HCT116 (cell line): ENCODE measurements at regions not wholly inside any gene's neighbourhood (a gene's known extent, or its start where the extent isn't known, plus 50 kb on each side); places are given as distances from the start of the nearest gene placed in this dataset.

Source experiments
- ATAC-seq: fragments of 200-7000 bp; cut with Tn5 transposase; 2 replicates; pipeline ENCODE4 v1.9.1; 2020; ENCODE audit warnings: mild to moderate bottlenecking, moderate library complexity
- BruUV-seq: library from RNA; stranded (reverse); fragments of 400-500 nt; replicated peaks from 2 replicates; lab custom pipeline; 2021; lab: Mats Ljungman, UMichigan
- CTCF ChIA-PET: fragments of 300-600 bp; sonication (Branson Sonifier 250); formaldehyde crosslinking; loops from one replicate; lab custom pipeline; 2021; ENCODE audit warnings: antibody characterized with exemption; lab: Charles Lee
- POLR2A ChIA-PET: fragments of 300-600, 350-600 bp; sonication (Branson Sonifier 250); formaldehyde crosslinking; loops from one replicate; lab custom pipeline; 2021; ENCODE audit warnings: antibody characterized with exemption; lab: Charles Lee
- RAD21 ChIA-PET, 2 experiments: fragments of 300-600 bp; sonication (Branson Sonifier 250); formaldehyde crosslinking; loops; one replicate each; lab custom pipeline; 2023; ENCODE audit warnings: low total read pairs in 2 of 2; ENCODE audit not compliant: uncharacterized antibody in 2 of 2, unreplicated experiment in 2 of 2, low non-redundant PET in 1 of 2; lab: Charles Lee
- DNase-seq: peaks from one replicate; pipeline ENCODE4 v3.0.0-alpha.2; 2010; ENCODE audit warnings: low read depth, low spot score
- H2AFZ ChIP-seq: fragments of 200-600 bp; shearing (Covaris generic), sonication (generic); 2 replicates; pipeline ENCODE4 v1.6.1; 2017; ENCODE audit warnings: low read depth, mixed run types, mixed read lengths, antibody characterized with exemption, low read length; ENCODE audit not compliant: poor library complexity, severe bottlenecking
- H3K27ac ChIP-seq: 2 replicates; pipeline ENCODE4 v1.5.1; 2012; ENCODE audit warnings: low read depth, low read length
- H3K27me3 ChIP-seq: fragments of 200-600 bp; sonication (generic); 2 replicates; pipeline ENCODE4 v1.6.1; 2016; ENCODE audit warnings: mixed run types, low read length, mixed read lengths; ENCODE audit not compliant: insufficient read depth
- H3K36me3 ChIP-seq, 2 experiments: fragments of 200-500 bp in 1 of 2; fragments of 200-600 bp in 1 of 2; sonication (Bioruptor generic) in 1 of 2; sonication (generic) in 1 of 2; 2 replicates each; pipeline versions ENCODE4 v1.5.1 to v1.6.1; 2014 to 2016; ENCODE audit warnings: low read length in 2 of 2, inconsistent platforms in 1 of 2, mixed read lengths in 1 of 2, mixed run types in 1 of 2; ENCODE audit not compliant: insufficient read depth in 2 of 2, control insufficient read depth in 1 of 2
- H3K4me1 ChIP-seq, 2 experiments: fragments of 200-600 bp in 1 of 2; sonication (generic) in 1 of 2; 2 replicates each; pipeline versions ENCODE4 v1.5.1 to v1.6.1; 2012 to 2017; ENCODE audit warnings: low read length in 2 of 2, inconsistent platforms in 1 of 2, mild to moderate bottlenecking in 1 of 2, mixed read lengths in 1 of 2, mixed run types in 1 of 2, moderate library complexity in 1 of 2; ENCODE audit not compliant: insufficient read depth in 2 of 2, control insufficient read depth in 1 of 2
- H3K4me2 ChIP-seq: fragments of 200-600 bp; sonication (generic); 2 replicates; pipeline ENCODE4 v1.6.1; 2017; ENCODE audit warnings: mixed run types, low read length, mixed read lengths
- H3K4me3 ChIP-seq, 2 experiments: fragments of 200-600 bp in 1 of 2; sonication (generic) in 1 of 2; replicated peaks in 1 of 2; 2 replicates each; pipeline ENCODE4 v1.5.1; 2011 to 2016; ENCODE audit warnings: low read length in 2 of 2, control low read depth in 1 of 2, low read depth in 1 of 2, mild to moderate bottlenecking in 1 of 2, mixed read lengths in 1 of 2, mixed run types in 1 of 2
- H3K79me2 ChIP-seq: fragments of 200-600 bp; sonication (generic); 2 replicates; pipeline ENCODE4 v1.6.1; 2017; ENCODE audit warnings: mild to moderate bottlenecking, mixed run types, low read length, moderate library complexity, mixed read lengths; ENCODE audit not compliant: insufficient read depth
- H3K9ac ChIP-seq: fragments of 200-600 bp; sonication (generic); 2 replicates; pipeline ENCODE4 v1.6.1; 2016; ENCODE audit warnings: low read length, mixed read lengths
- H3K9me2 ChIP-seq: fragments of 200-600 bp; sonication (generic), shearing (Covaris generic); 2 replicates; pipeline ENCODE4 v1.6.1; 2017; ENCODE audit warnings: mixed run types, mild to moderate bottlenecking, moderate library complexity; ENCODE audit not compliant: insufficient read depth
- H3K9me3 ChIP-seq, 2 experiments: fragments of 200-500 bp in 1 of 2; fragments of 200-600 bp in 1 of 2; sonication (Bioruptor generic) in 1 of 2; sonication (generic) in 1 of 2; 2 replicates each; pipeline ENCODE4 v1.6.1; 2014 to 2017; ENCODE audit warnings: low read length in 2 of 2, mixed read lengths in 2 of 2, inconsistent platforms in 1 of 2, low read depth in 1 of 2, mild to moderate bottlenecking in 1 of 2, mixed run types in 1 of 2, moderate library complexity in 1 of 2; ENCODE audit not compliant: control insufficient read depth in 1 of 2, insufficient read depth in 1 of 2
- H4K20me1 ChIP-seq: fragments of 200-600 bp; sonication (generic), shearing (Covaris generic); 2 replicates; pipeline ENCODE4 v1.6.1; 2017; ENCODE audit warnings: mixed run types, mild to moderate bottlenecking, moderate library complexity; ENCODE audit not compliant: insufficient read depth
- CEBPB ChIP-seq: IDR thresholded peaks from 2 replicates; pipeline ENCODE4 v1.6.1; 2012; ENCODE audit warnings: low read depth
- EGR1 ChIP-seq: IDR thresholded peaks from 2 replicates; pipeline ENCODE4 v1.6.1; 2012; ENCODE audit warnings: low read depth
- EZH2 ChIP-seq: fragments of 200-600 bp; sonication (generic); IDR thresholded peaks from 2 replicates; pipeline ENCODE4 v1.6.1; 2017; ENCODE audit warnings: antibody characterized with exemption, mixed run types
- EZH2phosphoT487 ChIP-seq: fragments of 200-600 bp; IDR thresholded peaks from 2 replicates; pipeline ENCODE4 v1.6.1; 2018; ENCODE audit warnings: antibody characterized with exemption, borderline replicate concordance
- FOSL1 ChIP-seq: IDR thresholded peaks from 2 replicates; pipeline ENCODE4 v1.6.1; 2012; ENCODE audit warnings: low read depth
- JUND ChIP-seq: IDR thresholded peaks from 2 replicates; pipeline ENCODE4 v1.6.1; 2012
- POLR2A ChIP-seq: IDR thresholded peaks from 2 replicates; pipeline ENCODE4 v1.7.0; 2011; ENCODE audit warnings: borderline replicate concordance; ENCODE audit not compliant: insufficient read depth, insufficient read length; ENCODE audit errors: extremely low read depth
- POLR2AphosphoS5 ChIP-seq: IDR thresholded peaks from 2 replicates; pipeline ENCODE4 v1.6.1; 2011; ENCODE audit warnings: mild to moderate bottlenecking, low read depth, low read length, moderate library complexity
- RAD21 ChIP-seq: IDR thresholded peaks from 2 replicates; pipeline ENCODE4 v1.6.1; 2012; ENCODE audit warnings: low read depth, mild to moderate bottlenecking
- SIN3A ChIP-seq: IDR thresholded peaks from 2 replicates; pipeline ENCODE4 v1.6.1; 2012; ENCODE audit warnings: low read depth
- SP1 ChIP-seq: IDR thresholded peaks from 2 replicates; pipeline ENCODE4 v1.6.1; 2012; ENCODE audit warnings: low read depth
- SRF ChIP-seq: IDR thresholded peaks from 2 replicates; pipeline ENCODE4 v1.6.1; 2012; ENCODE audit warnings: low read depth
- TCF7L2 ChIP-seq: IDR thresholded peaks from 2 replicates; pipeline ENCODE4 v1.7.0; 2011; ENCODE audit warnings: borderline replicate concordance, inconsistent platforms; ENCODE audit not compliant: insufficient read depth, insufficient read length; ENCODE audit errors: extremely low read depth
- ZFX ChIP-seq: fragments of 450-650 bp; IDR thresholded peaks from 2 replicates; pipeline ENCODE4 v1.6.1; 2017
- intact Hi-C: fragments of 100-400 bp; cut with micrococcal nuclease; formaldehyde crosslinking; loops from 2 replicates; pipeline ENCODE4 v1.10.0; 2022
- TF ChIP-seq, protein P1 (sequence below): IDR thresholded peaks from 2 replicates; pipeline ENCODE4 v1.6.1; 2012
- TF ChIP-seq, protein P2 (sequence below): IDR thresholded peaks from 2 replicates; pipeline ENCODE4 v1.6.1; 2012
- TF ChIP-seq, protein P3 (sequence below): IDR thresholded peaks from 2 replicates; pipeline ENCODE4 v1.6.1; 2011; ENCODE audit warnings: mild to moderate bottlenecking, low read length, moderate library complexity; ENCODE audit not compliant: insufficient replicate concordance; ENCODE audit errors: extremely low read depth

DNA sequence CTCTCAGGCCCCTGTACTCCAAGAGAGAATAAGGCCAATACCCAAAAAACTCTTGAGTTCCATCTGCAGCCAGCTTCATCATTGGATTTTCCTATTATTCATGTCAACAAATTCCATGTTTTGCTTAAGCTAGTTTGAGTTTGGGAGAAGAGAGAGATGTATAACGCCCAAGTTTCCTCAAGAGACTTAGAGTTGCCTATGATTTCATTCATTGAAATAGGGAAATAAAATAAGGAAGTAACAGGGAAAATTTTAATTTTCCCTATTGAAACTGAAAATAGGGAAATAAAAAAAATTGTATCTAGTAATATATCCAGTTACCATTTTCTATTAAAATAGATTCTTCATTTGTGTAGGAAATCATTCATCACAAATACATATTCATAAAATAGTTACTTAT, 66.5 kb upstream of the SVIL start:
- ChIA-PET POLR2A (no interaction called here), RAD21 (no interaction called here), CTCF (no interaction called here)
- Histone ChIP-seq H3K9me3 (no peaks in the 10 kb centered on the region), H3K79me2 (0 out of 2 replicates have a peak, but pooled peaks cover 3% of the 10 kb centered on the region), H3K36me3 (no peaks in the 10 kb centered on the region), H3K27me3 (no peaks in the 10 kb centered on the region), H4K20me1 (no peaks in the 10 kb centered on the region), H3K4me1 (no peaks in the 10 kb centered on the region), H3K9ac (no peak overlapping the region), H3K4me3 (no peak overlapping the region)
- no TSS peak for BruUV-seq
- TF ChIP-seq CEBPB (no peak), EGR1 (no peak), RAD21 (no peak), EZH2phosphoT487 (no peak)
- TF ChIP-seq, all 23 proteins: peak for 0
- Histone ChIP-seq H3K9me2 (no peaks in the 10 kb centered on the region), H3K4me2 (no peak overlapping the region), H3K27ac (no peak overlapping the region), H2AFZ (no peak overlapping the region)
- ATAC-seq (no peak), DNase-seq (no peak)
- intact Hi-C loops, result no loop called here

DNA sequence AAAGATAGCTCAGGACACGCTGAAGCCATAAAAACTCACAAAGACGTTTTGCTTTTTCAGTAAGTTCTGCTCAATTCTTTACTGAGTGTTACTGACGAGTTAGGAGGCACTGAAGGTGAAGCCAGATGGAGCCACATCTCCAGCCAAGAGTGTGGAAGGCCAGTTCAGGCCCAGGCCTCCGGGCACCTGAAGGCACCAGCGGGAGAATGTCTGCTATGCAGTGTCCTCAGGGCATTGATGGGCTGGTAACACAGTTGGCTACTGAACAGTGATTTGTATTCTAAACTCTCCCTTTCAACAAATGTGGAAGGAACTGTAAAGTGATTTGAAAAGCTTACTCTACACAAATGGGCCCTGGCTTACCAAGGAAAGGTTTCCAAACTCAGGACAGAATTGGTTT, 64.8 kb upstream of the SVIL start:
- ATAC-seq (no peak), DNase-seq (no peak)
- no peaks in the 10 kb centered on the region for H3K36me3 ChIP-seq
- no peak overlapping the region for H3K27ac ChIP-seq
- H3K4me3 ChIP-seq, result no peak overlapping the region
- TF ChIP-seq SIN3A, result no peak
- TF ChIP-seq, protein P1, sequence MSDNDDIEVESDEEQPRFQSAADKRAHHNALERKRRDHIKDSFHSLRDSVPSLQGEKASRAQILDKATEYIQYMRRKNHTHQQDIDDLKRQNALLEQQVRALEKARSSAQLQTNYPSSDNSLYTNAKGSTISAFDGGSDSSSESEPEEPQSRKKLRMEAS, result no peak
- TF ChIP-seq JUND, result no peak
- no peak for TF ChIP-seq EGR1
- no peak for TF ChIP-seq SP1
- TF ChIP-seq TCF7L2, result no peak
- TF ChIP-seq, protein P2, sequence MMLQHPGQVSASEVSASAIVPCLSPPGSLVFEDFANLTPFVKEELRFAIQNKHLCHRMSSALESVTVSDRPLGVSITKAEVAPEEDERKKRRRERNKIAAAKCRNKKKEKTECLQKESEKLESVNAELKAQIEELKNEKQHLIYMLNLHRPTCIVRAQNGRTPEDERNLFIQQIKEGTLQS, result no peak
- TF ChIP-seq ZFX, result no peak
- no peak for TF ChIP-seq EZH2phosphoT487
- no peak for TF ChIP-seq SRF
- no peak for TF ChIP-seq FOSL1
- TF ChIP-seq RAD21, result no peak
- no peak for TF ChIP-seq POLR2A
- TF ChIP-seq POLR2AphosphoS5, result no peak
- TF ChIP-seq CEBPB, result no peak
- TF ChIP-seq, protein P3, sequence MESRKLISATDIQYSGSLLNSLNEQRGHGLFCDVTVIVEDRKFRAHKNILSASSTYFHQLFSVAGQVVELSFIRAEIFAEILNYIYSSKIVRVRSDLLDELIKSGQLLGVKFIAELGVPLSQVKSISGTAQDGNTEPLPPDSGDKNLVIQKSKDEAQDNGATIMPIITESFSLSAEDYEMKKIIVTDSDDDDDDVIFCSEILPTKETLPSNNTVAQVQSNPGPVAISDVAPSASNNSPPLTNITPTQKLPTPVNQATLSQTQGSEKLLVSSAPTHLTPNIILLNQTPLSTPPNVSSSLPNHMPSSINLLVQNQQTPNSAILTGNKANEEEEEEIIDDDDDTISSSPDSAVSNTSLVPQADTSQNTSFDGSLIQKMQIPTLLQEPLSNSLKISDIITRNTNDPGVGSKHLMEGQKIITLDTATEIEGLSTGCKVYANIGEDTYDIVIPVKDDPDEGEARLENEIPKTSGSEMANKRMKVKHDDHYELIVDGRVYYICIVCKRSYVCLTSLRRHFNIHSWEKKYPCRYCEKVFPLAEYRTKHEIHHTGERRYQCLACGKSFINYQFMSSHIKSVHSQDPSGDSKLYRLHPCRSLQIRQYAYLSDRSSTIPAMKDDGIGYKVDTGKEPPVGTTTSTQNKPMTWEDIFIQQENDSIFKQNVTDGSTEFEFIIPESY, result no peak
- no peak for TF ChIP-seq EZH2
- H3K4me2 ChIP-seq, result no peak overlapping the region
- BruUV-seq, result no TSS peak
- H4K20me1 ChIP-seq, result no peaks in the 10 kb centered on the region
- H3K4me1 ChIP-seq, result no peaks in the 10 kb centered on the region
- no peak overlapping the region for H2AFZ ChIP-seq
- no peak overlapping the region for H3K9ac ChIP-seq
- 0 out of 2 replicates have a peak, but pooled peaks cover 3% of the 10 kb centered on the region for H3K79me2 ChIP-seq
- POLR2A ChIA-PET, result no interaction called here
- RAD21 ChIA-PET, result no interaction called here
- CTCF ChIA-PET, result no interaction called here
- H3K27me3 ChIP-seq, result no peaks in the 10 kb centered on the region
- intact Hi-C loops, result no loop called here
- no peaks in the 10 kb centered on the region for H3K9me2 ChIP-seq
- no peaks in the 10 kb centered on the region for H3K9me3 ChIP-seq
